ENCODE measurements at regions not wholly inside any gene's neighbourhood (a gene's known extent, or its start where the extent isn't known, plus 50 kb on each side); places are given as distances from the start of the nearest gene placed in this dataset.
"Not testable (repeated sequence)": the region's sequence is repeated elsewhere in the genome, so short reads cannot be mapped to it uniquely, and the experiment has no call there.

- H3K9me3 ChIP-seq, H3K4me3 ChIP-seq, H3K36me3 ChIP-seq, H3K27me3 ChIP-seq, DNase-seq: not testable (repeated sequence)
Observed at GRCh38 chr6:127406722-127407121, 52.5 kb downstream of the KIAA0408 start.

GRCh38 chr6:127406122-127406521 lies 53.1 kb downstream of the KIAA0408 start:
- H3K4me3 ChIP-seq, result no peak overlapping the region

GRCh38 chr6:127404594-127405178 lies 54.5 kb downstream of the KIAA0408 start:
- 0 out of 2 replicates have a peak, but pooled peaks cover 2% of the 10 kb centered on the region for H3K9me3 ChIP-seq
- DNase-seq, result no peak
- no peak overlapping the region for H3K4me3 ChIP-seq
- no peaks in the 10 kb centered on the region for H3K27me3 ChIP-seq
- no peaks in the 10 kb centered on the region for H3K36me3 ChIP-seq

More at GRCh38 chr6:127406122-127406521, 53.1 kb downstream of the KIAA0408 start:
- Histone ChIP-seq H3K9me3 (0 out of 2 replicates have a peak, but pooled peaks cover 3% of the 10 kb centered on the region), H3K27me3 (no peaks in the 10 kb centered on the region), H3K36me3 (no peaks in the 10 kb centered on the region)
- DNase-seq, result no peak

GRCh38 chr6:127404133-127404532 lies 55.1 kb downstream of the KIAA0408 start:
- Histone ChIP-seq H3K4me3 (no peak overlapping the region), H3K36me3 (no peaks in the 10 kb centered on the region), H3K27me3 (no peaks in the 10 kb centered on the region), H3K9me3 (no peaks in the 10 kb centered on the region)
- no peak for DNase-seq

GRCh38 chr6:127403636-127404035 lies 55.6 kb downstream of the KIAA0408 start:
- no peak for DNase-seq
- no peaks in the 10 kb centered on the region for H3K36me3 ChIP-seq
- H3K4me3 ChIP-seq, result no peak overlapping the region
- no peaks in the 10 kb centered on the region for H3K9me3 ChIP-seq
- H3K27me3 ChIP-seq, result no peaks in the 10 kb centered on the region

GRCh38 chr6:127402890-127403617 lies 56.1 kb downstream of the KIAA0408 start:
- Histone ChIP-seq H3K9me3 (no peaks in the 10 kb centered on the region), H3K27me3 (no peaks in the 10 kb centered on the region), H3K4me3 (no peak overlapping the region), H3K36me3 (no peaks in the 10 kb centered on the region)
- DNase-seq, result no peak

- DNase-seq, result no peak
Observed at GRCh38 chr6:127397729-127398630, 54.6 kb upstream of the ECHDC1 start.

GRCh38 chr6:127397171-127397597 lies 53.8 kb upstream of the ECHDC1 start:
- H3K27me3 ChIP-seq, H3K9me3 ChIP-seq, H3K36me3 ChIP-seq, H3K4me3 ChIP-seq: not testable (repeated sequence)
- DNase-seq, result peak; percentile 6

More at GRCh38 chr6:127397729-127398630, 54.6 kb upstream of the ECHDC1 start:
- H3K4me3 ChIP-seq, result no peak overlapping the region
- no peaks in the 10 kb centered on the region for H3K27me3 ChIP-seq
- no peaks in the 10 kb centered on the region for H3K36me3 ChIP-seq
- H3K9me3 ChIP-seq, result no peaks in the 10 kb centered on the region
